Naive thymus-derived CD4-positive, alpha-beta T cell (primary cell): ENCODE measurements at regions not wholly inside any gene's neighbourhood (a gene's known extent, or its start where the extent isn't known, plus 50 kb on each side); places are given as distances from the start of the nearest gene placed in this dataset.

Experiments
- ATAC-seq: fragments of 150-1000 bp; cut with Tn5 transposase; 2 replicates; pipeline ENCODE4 v1.10.0; 2021; ENCODE audit warnings: mild to moderate bottlenecking, moderate library complexity
- CTCF ChIA-PET: fragments of 350-600 bp; sonication (Branson Sonifier 250); formaldehyde crosslinking; loops from one replicate; lab custom pipeline; 2021; ENCODE audit warnings: antibody characterized with exemption; lab: Charles Lee
- POLR2A ChIA-PET: fragments of 350-600 bp; sonication (Branson Sonifier 250); formaldehyde crosslinking; loops from one replicate; lab custom pipeline; 2021; ENCODE audit warnings: antibody characterized with exemption, inconsistent platforms; lab: Charles Lee
- DNase-seq, 9 donors: peaks; one replicate each; pipeline versions ENCODE4 v3.0.0 to v3.0.0-alpha.2; 2020 to 2022; ENCODE audit warnings: mixed read lengths in 1 of 9
- H3K27ac ChIP-seq: one replicate; pipeline ENCODE4 v1.7.0; 2013; ENCODE audit warnings: mild to moderate bottlenecking, low read depth, low read length, moderate library complexity
- H3K27me3 ChIP-seq, 2 donors: one replicate each; pipeline ENCODE4 v1.7.0; 2013; ENCODE audit warnings: low read length in 2 of 2, mild to moderate bottlenecking in 2 of 2, moderate library complexity in 2 of 2; ENCODE audit not compliant: control insufficient read depth in 2 of 2, insufficient read depth in 2 of 2
- H3K36me3 ChIP-seq, 3 experiments: 1 replicate in 2 of 3; 2 replicates in 1 of 3; pipeline ENCODE4 v1.7.0; 2013; ENCODE audit warnings: low read length in 3 of 3, mild to moderate bottlenecking in 3 of 3, moderate library complexity in 1 of 3; ENCODE audit not compliant: insufficient read depth in 3 of 3, control insufficient read depth in 2 of 3
- H3K4me1 ChIP-seq, 2 donors: one replicate each; pipeline ENCODE4 v1.7.0; 2013; ENCODE audit warnings: low read length in 2 of 2, mild to moderate bottlenecking in 2 of 2, moderate library complexity in 1 of 2; ENCODE audit not compliant: control insufficient read depth in 2 of 2, insufficient read depth in 2 of 2
- H3K4me3 ChIP-seq: 2 replicates; pipeline ENCODE4 v1.7.0; 2013; ENCODE audit warnings: mild to moderate bottlenecking, low read length
- H3K9me3 ChIP-seq, 3 experiments: 1 replicate in 2 of 3; 2 replicates in 1 of 3; pipeline ENCODE4 v1.7.0; 2013; ENCODE audit warnings: low read length in 3 of 3; ENCODE audit not compliant: control insufficient read depth in 2 of 3
- H3K27ac Mint-ChIP-seq, 9 donors: one replicate each; pipeline ENCODE4 v1.8.0; 2020 to 2022; ENCODE audit warnings: mixed read lengths in 9 of 9, mild to moderate bottlenecking in 8 of 9, moderate library complexity in 5 of 9, inconsistent platforms in 2 of 9
- H3K27me3 Mint-ChIP-seq, 5 donors: one replicate each; pipeline ENCODE4 v1.8.0; 2021 to 2022; ENCODE audit warnings: mixed read lengths in 5 of 5, mild to moderate bottlenecking in 1 of 5
- H3K36me3 Mint-ChIP-seq, 5 donors: one replicate each; pipeline ENCODE4 v1.8.0; 2020 to 2022; ENCODE audit warnings: mixed read lengths in 5 of 5, mild to moderate bottlenecking in 3 of 5, inconsistent platforms in 1 of 5
- H3K4me1 Mint-ChIP-seq, 7 donors: one replicate each; pipeline ENCODE4 v1.8.0; 2020 to 2022; ENCODE audit warnings: mixed read lengths in 7 of 7, mild to moderate bottlenecking in 3 of 7, inconsistent platforms in 1 of 7
- H3K4me3 Mint-ChIP-seq, 10 donors: one replicate each; pipeline ENCODE4 v1.8.0; 2020 to 2022; ENCODE audit warnings: mild to moderate bottlenecking in 10 of 10, mixed read lengths in 10 of 10, moderate library complexity in 6 of 10, inconsistent platforms in 2 of 10
- H3K9me3 Mint-ChIP-seq, 11 donors: one replicate each; pipeline ENCODE4 v1.8.0; 2020 to 2022; ENCODE audit warnings: mixed read lengths in 11 of 11, mild to moderate bottlenecking in 4 of 11, inconsistent platforms in 1 of 11, moderate library complexity in 1 of 11
- intact Hi-C, 2 donors: fragments of 100-400 bp; cut with micrococcal nuclease; formaldehyde crosslinking; loops; one replicate each; pipeline ENCODE4 v1.15.1; 2023

- no peaks in the 10 kb centered on the region for H3K4me1 Mint-ChIP-seq
- no peak for ATAC-seq
- ChIA-PET CTCF (no interaction called here), POLR2A (no interaction called here)
- Histone ChIP-seq H3K9me3 (no peaks in the 10 kb centered on the region), H3K4me1 (no peaks in the 10 kb centered on the region), H3K4me3 (no peak overlapping the region), H3K27ac (no peak overlapping the region), H3K27me3 (no peaks in the 10 kb centered on the region), H3K36me3 (no peaks in the 10 kb centered on the region)
- no peak for DNase-seq
- H3K4me3 Mint-ChIP-seq: no peak overlapping the region
- H3K27ac Mint-ChIP-seq: no peak overlapping the region
- intact Hi-C loops: no loop called here
- H3K9me3 Mint-ChIP-seq: peaks cover 0 to 21% (median 4%) of the 10 kb centered on the region in 11 donors
- H3K27me3 Mint-ChIP-seq: no peaks in the 10 kb centered on the region
- no peaks in the 10 kb centered on the region for H3K36me3 Mint-ChIP-seq
Observed at GRCh38 chr14:42961509-42961908, 1354.8 kb downstream of the LRFN5 start.

GRCh38 chr14:42950363-42950762 is 1343.7 kb downstream of the LRFN5 start:
- H3K4me1 ChIP-seq: no peaks in the 10 kb centered on the region
- DNase-seq (no peak), ATAC-seq (no peak)
- H3K4me3 ChIP-seq: no peak overlapping the region
- H3K9me3 Mint-ChIP-seq: peaks cover under 1 to 23% (median 14%) of the 10 kb centered on the region in 11 donors
- H3K27ac ChIP-seq: no peak overlapping the region
- no peaks in the 10 kb centered on the region for H3K36me3 Mint-ChIP-seq
- H3K36me3 ChIP-seq: no peaks in the 10 kb centered on the region
- ChIA-PET POLR2A (no interaction called here), CTCF (no interaction called here)
- H3K27me3 ChIP-seq: no peaks in the 10 kb centered on the region
- no peaks in the 10 kb centered on the region for H3K27me3 Mint-ChIP-seq
- intact Hi-C loops: no loop called here
- H3K9me3 ChIP-seq: no peaks in the 10 kb centered on the region
- H3K4me3 Mint-ChIP-seq: no peak overlapping the region
- no peak overlapping the region for H3K27ac Mint-ChIP-seq
- H3K4me1 Mint-ChIP-seq: no peaks in the 10 kb centered on the region

- POLR2A ChIA-PET: no interaction called here
- CTCF ChIA-PET: no interaction called here
- Histone ChIP-seq H3K9me3 (no peaks in the 10 kb centered on the region), H3K4me3 (no peak overlapping the region), H3K4me1 (no peaks in the 10 kb centered on the region), H3K36me3 (no peaks in the 10 kb centered on the region), H3K27me3 (no peaks in the 10 kb centered on the region), H3K27ac (no peak overlapping the region)
- no peak for ATAC-seq
- Mint-ChIP-seq H3K4me3 (no peak overlapping the region), H3K4me1 (no peaks in the 10 kb centered on the region), H3K9me3 (peaks cover 3 to 23% (median 16%) of the 10 kb centered on the region in 11 donors), H3K27me3 (no peaks in the 10 kb centered on the region), H3K27ac (no peak overlapping the region), H3K36me3 (no peaks in the 10 kb centered on the region)
- DNase-seq: no peak
- intact Hi-C loops: no loop called here
Observed at GRCh38 chr14:42947991-42948390, 1341.3 kb downstream of the LRFN5 start.

GRCh38 chr14:42944284-42944683 is 1337.6 kb downstream of the LRFN5 start:
- H3K9me3 ChIP-seq: no peaks in the 10 kb centered on the region
- CTCF ChIA-PET: no interaction called here
- Mint-ChIP-seq H3K27me3 (no peaks in the 10 kb centered on the region), H3K9me3 (peaks cover 0 to 15% (median 7%) of the 10 kb centered on the region in 11 donors), H3K36me3 (no peaks in the 10 kb centered on the region), H3K4me3 (no peak overlapping the region), H3K27ac (no peak overlapping the region), H3K4me1 (no peaks in the 10 kb centered on the region)
- ATAC-seq: no peak
- H3K4me3 ChIP-seq: no peak overlapping the region
- POLR2A ChIA-PET: no interaction called here
- H3K27me3 ChIP-seq: no peaks in the 10 kb centered on the region
- intact Hi-C loops: no loop called here
- H3K4me1 ChIP-seq: no peaks in the 10 kb centered on the region
- H3K36me3 ChIP-seq: no peaks in the 10 kb centered on the region
- H3K27ac ChIP-seq: no peak overlapping the region
- DNase-seq: no peak

GRCh38 chr14:42931308-42931707 is 1324.6 kb downstream of the LRFN5 start:
- peaks cover 0 to 11% (median 8%) of the 10 kb centered on the region in 11 donors for H3K9me3 Mint-ChIP-seq
- H3K27ac Mint-ChIP-seq: no peak overlapping the region
- H3K4me3 Mint-ChIP-seq: no peak overlapping the region
- DNase-seq: no peak
- H3K27ac ChIP-seq: no peak overlapping the region
- H3K36me3 ChIP-seq: no peaks in the 10 kb centered on the region
- no peaks in the 10 kb centered on the region for H3K27me3 Mint-ChIP-seq
- ChIA-PET POLR2A (no interaction called here), CTCF (no interaction called here)
- H3K4me3 ChIP-seq: no peak overlapping the region
- H3K36me3 Mint-ChIP-seq: no peaks in the 10 kb centered on the region
- no peaks in the 10 kb centered on the region for H3K4me1 ChIP-seq
- intact Hi-C loops: no loop called here
- no peaks in the 10 kb centered on the region for H3K27me3 ChIP-seq
- ATAC-seq: no peak
- H3K9me3 ChIP-seq: no peaks in the 10 kb centered on the region
- no peaks in the 10 kb centered on the region for H3K4me1 Mint-ChIP-seq

- no peak overlapping the region for H3K27ac ChIP-seq
- intact Hi-C loops: no loop called here
- Mint-ChIP-seq H3K36me3 (no peaks in the 10 kb centered on the region), H3K9me3 (peaks cover 0 to 23% (median 11%) of the 10 kb centered on the region in 11 donors), H3K27ac (no peak overlapping the region), H3K4me1 (no peaks in the 10 kb centered on the region), H3K27me3 (no peaks in the 10 kb centered on the region), H3K4me3 (no peak overlapping the region)
- no peak overlapping the region for H3K4me3 ChIP-seq
- no peaks in the 10 kb centered on the region for H3K9me3 ChIP-seq
- DNase-seq (no peak), ATAC-seq (peak; percentile 31)
- no peaks in the 10 kb centered on the region for H3K36me3 ChIP-seq
- H3K27me3 ChIP-seq: no peaks in the 10 kb centered on the region
- ChIA-PET POLR2A (no interaction called here), CTCF (no interaction called here)
- no peaks in the 10 kb centered on the region for H3K4me1 ChIP-seq
Observed at GRCh38 chr14:42929806-42930480, 1323.3 kb downstream of the LRFN5 start.

GRCh38 chr14:42927313-42927712 is 1320.6 kb downstream of the LRFN5 start:
- Mint-ChIP-seq H3K27me3 (no peaks in the 10 kb centered on the region), H3K27ac (no peak overlapping the region), H3K9me3 (peaks cover 0 to 34% (median 14%) of the 10 kb centered on the region in 11 donors), H3K4me1 (no peaks in the 10 kb centered on the region), H3K4me3 (no peak overlapping the region), H3K36me3 (no peaks in the 10 kb centered on the region)
- H3K9me3 ChIP-seq: no peaks in the 10 kb centered on the region
- H3K27ac ChIP-seq: no peak overlapping the region
- H3K36me3 ChIP-seq: no peaks in the 10 kb centered on the region
- no peaks in the 10 kb centered on the region for H3K27me3 ChIP-seq
- intact Hi-C loops: no loop called here
- no peaks in the 10 kb centered on the region for H3K4me1 ChIP-seq
- H3K4me3 ChIP-seq: no peak overlapping the region
- CTCF ChIA-PET: no interaction called here
- DNase-seq: no peak
- POLR2A ChIA-PET: no interaction called here
- no peak for ATAC-seq
